Hematopoietic multipotent progenitor cell treated with erythropoietin and hydrocortisone succinate and interleukin-3 and kit ligand, for 6 days (in vitro differentiated cells): ENCODE measurements at regions not wholly inside any gene's neighbourhood (a gene's known extent, or its start where the extent isn't known, plus 50 kb on each side); places are given as distances from the start of the nearest gene placed in this dataset.

Source experiments
- DNase-seq: peaks from one replicate; pipeline ENCODE4 v3.0.0-alpha.2; 2015

DNA sequence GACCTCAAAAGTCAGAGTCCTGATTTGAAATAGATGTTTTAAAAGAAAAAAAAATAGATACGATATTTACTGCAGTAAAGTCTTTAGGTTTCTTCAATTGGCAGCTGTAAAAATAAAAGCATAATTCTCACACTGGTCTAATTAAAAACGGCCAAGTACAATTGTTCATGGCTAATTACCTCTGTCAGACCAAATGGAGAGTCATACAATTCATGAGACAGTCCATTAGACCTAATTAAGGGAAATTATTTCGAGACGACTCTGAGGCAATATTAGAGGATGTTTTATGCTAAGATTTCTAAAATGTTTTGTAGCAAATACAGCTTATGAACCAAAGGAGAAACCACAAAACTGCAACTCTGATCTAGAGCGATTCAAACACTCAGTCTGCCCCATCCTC is 131.3 kb downstream of the PHLDA1 start:
- no peak for DNase-seq

DNA sequence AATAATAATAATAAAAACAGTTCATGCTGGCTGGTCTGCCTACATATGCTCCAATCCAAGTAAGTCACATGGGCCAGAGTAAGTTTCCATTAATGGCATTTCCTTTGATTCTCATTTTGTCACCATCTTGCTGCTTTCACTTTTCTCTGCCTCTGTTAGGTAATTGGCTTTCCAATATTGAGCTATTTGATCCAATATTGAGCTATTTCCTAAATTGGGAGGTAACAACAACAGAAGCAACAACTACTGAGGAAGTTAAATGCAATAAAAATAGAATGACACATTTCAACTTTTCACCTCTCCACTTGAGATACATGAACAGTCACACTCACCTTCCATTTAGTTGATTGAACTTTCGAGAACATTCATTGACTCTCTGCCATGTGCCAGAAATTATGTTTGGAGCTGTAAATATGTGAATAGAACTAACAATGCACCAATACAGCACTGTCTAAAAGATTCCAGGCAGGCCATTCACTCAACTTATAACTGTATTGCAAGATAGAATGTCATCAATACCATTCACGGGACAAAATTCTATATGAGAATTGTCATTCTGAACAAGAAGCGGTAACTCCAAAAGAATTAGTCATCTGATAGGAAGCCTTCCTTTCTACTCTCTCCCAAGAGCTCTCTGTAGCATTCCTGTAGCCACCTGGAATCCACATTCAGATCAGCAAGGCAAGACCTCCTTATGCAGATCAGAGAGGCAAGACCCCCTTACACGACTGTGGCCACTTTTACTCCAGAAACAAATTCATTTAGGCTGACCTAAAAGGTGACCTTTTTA is 136.4 kb downstream of the PHLDA1 start:
- no peak for DNase-seq

GRCh38 chr12:75893765-75894164 is 137.8 kb downstream of the PHLDA1 start:
- DNase-seq: no peak

- DNase-seq: peak; percentile 68
Measured at GRCh38 chr12:75892731-75893408, 138.7 kb downstream of the PHLDA1 start.

DNA sequence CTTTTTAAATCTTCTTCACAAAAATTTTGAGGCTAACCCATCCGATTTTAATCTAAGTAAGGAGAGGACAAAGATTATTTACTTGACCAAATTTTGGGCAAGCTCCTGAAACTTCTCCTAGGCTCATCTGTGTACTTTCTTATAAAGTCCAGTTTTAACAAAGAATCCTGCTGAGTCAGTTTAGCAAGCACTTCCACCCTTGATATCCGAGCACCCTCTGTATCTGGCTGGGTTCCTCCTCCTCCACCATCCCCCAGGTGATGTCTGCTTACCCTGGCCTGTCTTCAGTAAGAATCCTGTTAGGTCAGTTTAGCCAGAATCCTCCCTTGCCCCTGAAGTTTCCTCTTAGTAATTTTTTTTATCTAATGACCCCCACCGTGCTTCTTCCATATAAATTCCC is 140.5 kb downstream of the PHLDA1 start:
- no peak for DNase-seq

- DNase-seq: no peak
Measured at GRCh38 chr12:75890660-75891059, 140.9 kb downstream of the PHLDA1 start.

DNA sequence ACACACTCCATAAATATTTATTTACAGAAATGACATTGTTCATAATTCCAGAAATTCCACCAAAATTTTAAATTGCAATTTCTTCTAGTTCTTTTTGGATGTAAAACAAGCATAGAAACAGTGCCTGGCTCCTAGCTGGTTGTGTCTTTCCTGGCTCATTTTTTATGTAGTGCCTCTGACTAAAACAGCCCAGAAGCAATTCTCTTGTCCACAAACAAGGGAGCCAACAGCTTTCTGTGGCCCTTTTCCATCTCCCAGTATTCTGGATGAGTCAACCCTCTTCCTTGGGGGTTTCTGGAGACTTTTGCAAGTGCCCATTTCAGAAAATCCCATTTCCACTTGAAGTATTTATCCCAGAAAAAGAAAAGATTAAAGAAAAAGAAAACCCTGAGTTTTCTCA is 141.4 kb downstream of the PHLDA1 start:
- DNase-seq: no peak

DNA sequence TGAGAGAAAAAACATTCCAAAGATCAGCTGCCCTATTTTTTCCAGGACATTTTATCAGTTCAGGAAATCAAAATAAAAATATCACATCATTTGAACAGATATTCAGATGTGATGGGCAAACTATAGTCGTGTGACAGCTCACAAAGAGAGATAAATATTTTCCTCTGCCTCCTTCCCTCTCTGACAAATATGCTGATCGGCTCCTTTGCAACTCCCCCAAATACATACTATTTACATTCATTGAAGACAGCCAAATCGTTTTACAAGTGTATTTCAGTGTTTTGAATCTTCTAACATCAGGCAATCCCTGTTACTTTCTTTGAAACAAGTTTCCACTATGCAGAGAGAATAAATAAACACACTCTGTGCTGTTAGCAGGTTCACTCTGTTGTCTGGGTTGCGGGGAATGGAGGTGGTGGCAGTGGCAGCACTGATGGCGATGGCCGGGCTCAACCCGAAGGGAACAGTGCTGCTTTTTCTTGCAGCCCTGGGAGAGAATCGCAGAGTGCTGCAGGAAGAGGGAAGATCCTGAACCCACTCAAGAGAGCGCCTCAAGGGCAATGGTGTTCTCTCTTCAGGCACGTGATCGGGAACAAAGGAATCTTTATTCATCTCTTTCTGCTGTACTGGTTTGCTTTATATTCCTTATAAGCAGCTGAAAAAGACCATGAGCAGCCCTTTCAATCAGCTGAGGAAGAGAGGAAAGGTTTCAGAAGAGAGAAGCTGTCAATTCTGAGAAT is 142.5 kb downstream of the PHLDA1 start:
- no peak for DNase-seq

GRCh38 chr12:75888399-75888798 is 143.2 kb downstream of the PHLDA1 start:
- DNase-seq: no peak

- no peak for DNase-seq
Measured at GRCh38 chr12:75887979-75888378, 143.6 kb downstream of the PHLDA1 start.

GRCh38 chr12:75884465-75884985 is 147.1 kb downstream of the PHLDA1 start:
- DNase-seq: no peak

- DNase-seq: no peak
Measured at GRCh38 chr12:75883241-75883640, 148.3 kb downstream of the PHLDA1 start.

DNA sequence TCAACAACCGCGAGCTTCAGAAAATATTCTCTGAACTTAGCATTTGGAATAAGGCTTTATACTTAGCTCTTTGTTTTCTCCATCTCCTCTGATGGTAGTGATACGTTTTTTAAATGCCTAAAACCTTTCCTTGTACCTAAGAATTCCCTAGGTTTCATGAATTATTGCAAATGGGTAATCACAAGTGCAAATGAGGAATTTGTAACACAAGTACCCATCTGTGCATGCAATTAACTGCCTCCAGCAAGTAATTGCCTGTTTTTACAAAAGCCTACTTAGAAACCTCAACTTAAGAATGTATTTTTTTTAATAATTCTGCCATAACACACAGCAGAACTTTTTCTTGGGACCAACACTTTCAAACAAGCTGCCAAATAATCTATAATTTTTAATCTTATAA is 149.2 kb downstream of the PHLDA1 start:
- no peak for DNase-seq

- no peak for DNase-seq
Measured at GRCh38 chr12:75881920-75882319, 149.7 kb downstream of the PHLDA1 start.

DNA sequence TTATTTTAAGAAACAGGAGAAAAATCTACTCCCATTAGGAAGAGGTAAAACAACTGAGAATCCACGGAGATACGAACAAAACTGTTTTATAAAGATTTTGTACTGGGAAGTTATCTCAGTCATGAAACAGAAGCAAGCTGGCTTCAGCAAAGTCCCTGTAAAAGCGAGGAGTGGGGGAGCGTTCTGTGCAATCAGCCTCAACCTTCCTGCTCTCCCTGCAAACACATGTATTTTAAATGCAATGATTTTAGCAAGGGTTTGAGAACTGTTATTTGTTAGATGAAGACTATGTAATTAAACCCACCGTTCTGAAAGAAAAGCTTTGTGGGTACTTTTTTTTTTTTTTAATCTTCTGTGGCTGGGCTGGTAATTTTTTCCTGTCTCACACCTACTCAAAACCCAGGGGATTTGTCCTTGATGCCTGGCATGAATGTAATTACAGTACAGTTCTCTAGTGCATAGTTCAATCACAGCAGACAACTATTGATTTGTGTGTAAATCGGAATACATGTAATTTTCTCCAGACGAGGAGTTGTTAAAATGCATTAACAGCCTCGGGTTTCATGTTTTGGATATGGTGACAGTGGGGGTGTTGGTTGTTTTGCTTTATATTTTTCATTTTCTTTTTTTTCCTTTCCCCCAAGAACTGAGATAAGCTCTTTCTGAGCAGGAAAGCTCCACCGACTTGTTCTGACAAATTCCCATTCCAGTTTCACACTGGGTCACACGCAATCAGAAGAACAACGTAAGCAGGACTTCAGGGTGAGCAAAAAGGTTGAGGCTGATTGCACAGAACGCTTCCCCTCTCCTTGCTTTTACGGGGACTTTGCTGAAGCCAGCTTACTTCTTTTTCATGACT is 153.6 kb downstream of the PHLDA1 start:
- DNase-seq: no peak

DNA sequence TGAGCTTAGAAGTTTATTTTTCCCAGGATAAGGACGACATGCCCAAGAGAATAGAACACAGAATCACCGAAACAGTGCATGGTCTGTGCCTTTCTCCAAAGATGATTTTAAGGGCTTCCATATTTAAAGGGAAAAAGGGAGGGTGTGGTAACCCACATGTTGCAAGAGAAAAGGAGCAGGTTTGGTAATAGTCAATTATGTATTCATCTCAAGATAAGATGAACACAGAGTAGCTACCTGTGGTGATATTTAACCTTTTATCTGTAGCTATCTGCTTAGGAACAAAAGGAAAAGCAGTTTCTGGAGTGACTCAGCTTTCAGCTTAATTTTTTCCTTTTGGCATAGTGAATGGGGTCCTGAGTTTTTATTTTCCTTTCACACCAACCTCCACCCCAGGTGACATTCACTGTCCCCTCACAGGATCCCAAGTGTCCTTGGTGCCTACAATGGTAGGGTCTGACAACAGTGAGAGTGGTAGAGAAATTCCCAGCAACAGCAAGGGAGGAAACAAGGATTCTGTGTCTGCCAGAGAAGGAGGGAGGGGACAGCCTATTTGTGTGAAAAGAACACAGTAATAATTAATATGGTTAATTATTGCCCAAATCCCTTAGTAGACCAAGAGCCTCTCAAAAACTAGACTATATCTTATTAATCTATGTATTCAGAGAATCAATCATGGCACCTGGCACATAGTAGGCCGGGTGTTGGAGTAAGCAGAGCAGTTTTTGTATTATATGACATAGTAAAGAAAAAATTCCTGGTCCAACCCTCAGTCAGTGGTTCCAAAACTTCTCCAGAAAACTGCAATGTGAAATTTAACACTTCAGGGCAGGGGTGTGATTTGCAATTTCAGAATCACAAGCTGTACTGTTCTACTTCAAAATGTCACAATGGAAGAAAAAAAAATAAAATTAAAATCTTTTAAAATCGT is 154.5 kb downstream of the PHLDA1 start:
- no peak for DNase-seq

DNA sequence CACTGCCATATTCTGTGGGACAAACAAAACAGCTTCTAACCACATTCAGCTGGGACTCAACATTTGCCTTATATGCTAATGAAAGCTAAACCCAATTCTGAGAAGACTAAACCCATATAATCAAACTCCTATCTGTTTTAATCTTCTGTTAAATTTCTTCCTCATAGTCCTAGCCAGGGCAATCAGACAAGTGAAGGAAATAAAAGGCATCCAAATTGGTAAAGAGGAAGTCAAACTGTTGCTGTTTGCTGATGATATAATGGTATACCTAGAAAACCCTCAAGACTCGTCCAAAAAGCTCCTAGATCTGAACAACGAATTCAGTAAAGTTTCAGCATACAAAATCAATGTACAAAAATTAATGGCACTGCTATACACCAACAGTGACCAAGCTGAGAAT is 157.1 kb downstream of the PHLDA1 start:
- peak; percentile 8 for DNase-seq

GRCh38 chr12:75872762-75873161 is 158.8 kb downstream of the PHLDA1 start:
- no peak for DNase-seq

DNA sequence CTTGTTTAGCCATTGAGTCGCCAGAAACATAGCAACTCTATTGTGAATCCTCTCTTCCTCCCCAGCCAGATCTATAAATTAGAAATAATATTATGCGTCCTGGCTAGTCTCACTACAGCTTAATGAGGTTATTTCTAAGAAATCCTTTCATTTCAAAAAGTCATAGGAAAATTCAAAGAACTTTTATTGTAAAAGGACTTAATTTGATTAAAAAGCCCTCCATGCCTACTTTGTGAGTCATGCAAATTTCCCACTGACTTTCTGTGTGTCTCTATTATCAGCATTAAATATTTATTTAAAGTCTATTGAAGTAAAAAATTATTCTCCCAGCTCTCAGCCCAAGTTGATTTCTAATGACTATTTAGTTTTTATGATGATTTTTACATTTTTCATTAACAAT is 160.7 kb downstream of the PHLDA1 start:
- DNase-seq: no peak

DNA sequence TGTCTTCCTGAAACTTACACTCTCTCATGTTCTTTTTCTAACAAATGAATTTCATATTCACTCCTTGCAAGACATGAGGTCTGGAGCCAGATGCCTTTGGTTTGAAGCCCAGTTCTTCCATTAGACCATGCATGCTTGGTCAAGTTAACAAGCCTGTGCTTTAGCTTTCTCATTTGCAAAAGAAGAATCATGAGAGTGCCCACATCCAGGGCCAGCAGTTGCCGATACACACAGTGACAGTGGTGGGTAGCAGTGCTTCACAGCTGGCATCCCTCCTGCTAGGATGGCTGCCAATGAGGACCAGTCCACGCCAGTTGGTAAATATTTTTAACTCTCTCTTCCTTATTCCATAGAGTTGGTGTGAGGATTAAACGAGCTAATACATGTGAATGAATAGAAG is 163.1 kb downstream of the PHLDA1 start:
- DNase-seq: no peak

DNA sequence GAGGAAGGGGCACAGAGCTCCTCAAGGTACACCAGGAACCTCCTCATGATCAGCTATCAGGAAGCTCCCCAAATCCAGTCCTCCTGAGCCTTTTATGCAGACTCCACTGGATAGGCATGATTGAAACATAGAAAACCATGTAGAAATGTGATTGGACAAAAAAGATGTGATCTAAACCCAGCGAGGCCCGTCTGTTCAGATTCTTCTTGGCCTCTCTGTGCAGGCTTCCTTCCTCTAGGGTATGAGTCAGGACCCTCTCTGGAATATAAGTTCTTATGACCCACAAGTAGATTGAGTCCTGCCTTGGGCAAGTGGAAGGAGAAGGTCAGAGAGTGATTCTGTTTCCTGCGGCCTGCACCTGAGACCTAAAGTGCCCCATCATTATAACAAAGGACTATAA is 166.3 kb downstream of the PHLDA1 start:
- DNase-seq: no peak

DNA sequence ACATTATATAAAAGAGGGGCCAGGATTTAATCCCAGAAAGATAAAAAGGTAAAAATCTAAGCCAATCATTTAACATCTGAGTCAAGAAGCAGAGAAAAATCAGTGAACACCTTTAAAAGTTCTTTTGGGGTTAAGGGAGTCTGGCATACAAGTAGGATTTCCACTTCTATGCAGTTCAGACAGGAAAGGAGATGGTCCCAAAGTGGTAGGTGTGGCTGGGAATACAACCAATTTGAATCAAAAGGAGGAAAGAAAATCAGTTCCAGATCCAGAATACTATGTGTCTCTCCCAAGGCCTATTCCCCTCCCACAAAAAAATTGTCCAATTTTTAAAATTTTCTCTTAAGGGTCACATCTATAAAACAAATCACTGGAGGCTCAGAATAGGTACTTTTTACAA is 167.4 kb downstream of the PHLDA1 start:
- DNase-seq: no peak
